ENCODE measurements at regions not wholly inside any gene's neighbourhood (a gene's known extent, or its start where the extent isn't known, plus 50 kb on each side); places are given as distances from the start of the nearest gene placed in this dataset.

DNA sequence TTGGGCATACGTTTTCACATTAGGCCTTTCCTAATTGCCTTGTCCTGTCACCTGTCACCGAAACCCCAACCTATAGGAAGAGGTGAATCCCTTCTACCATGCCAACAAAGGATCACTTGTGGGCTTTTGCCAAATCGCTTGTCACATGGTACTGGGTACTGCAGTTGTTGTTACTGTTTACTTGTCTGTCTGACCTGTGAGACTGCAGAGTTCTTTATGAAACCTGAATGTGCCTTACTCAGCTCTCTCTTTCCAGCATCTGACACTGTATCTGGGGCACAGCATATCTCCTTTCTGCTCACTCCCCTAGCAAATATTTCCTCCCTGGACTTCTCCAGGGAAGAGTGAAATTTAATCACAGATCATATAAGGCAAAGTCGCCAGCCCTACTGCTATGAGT lies 1272.4 kb downstream of the CDH8 start:
- Histone ChIP-seq H3K27me3 (ENCODE audit: insufficient read depth, low read length) (no peaks in the 10 kb centered on the region), H3K4me3 (ENCODE audit: low read length in 2 of 2) (no peak overlapping the region), H3K4me1 (ENCODE audit: insufficient read depth, low read length) (no peaks in the 10 kb centered on the region), H3K36me3 (ENCODE audit: insufficient read depth, low read length) (no peaks in the 10 kb centered on the region), H3K9me3 (ENCODE audit: control insufficient read depth in 1 of 2, low read length in 2 of 2) (no peaks in the 10 kb centered on the region), H3K27ac (ENCODE audit: low read depth, low read length) (no peak overlapping the region)
- intact Hi-C loops (cut with micrococcal nuclease), result no loop called here
- ChIA-PET CTCF (ENCODE audit: partially characterized antibody) (no interaction called here), POLR2A (ENCODE audit: partially characterized antibody) (no interaction called here)
- DNase-seq, result no peak
- Mint-ChIP-seq H3K36me3 (no peaks in the 10 kb centered on the region), H3K27ac (no peak overlapping the region), H3K4me3 (no peak overlapping the region), H3K9me3 (peaks cover 4 to 39% (median 20%) of the 10 kb centered on the region in 8 donors), H3K4me1 (no peaks in the 10 kb centered on the region), H3K27me3 (no peaks in the 10 kb centered on the region)

DNA sequence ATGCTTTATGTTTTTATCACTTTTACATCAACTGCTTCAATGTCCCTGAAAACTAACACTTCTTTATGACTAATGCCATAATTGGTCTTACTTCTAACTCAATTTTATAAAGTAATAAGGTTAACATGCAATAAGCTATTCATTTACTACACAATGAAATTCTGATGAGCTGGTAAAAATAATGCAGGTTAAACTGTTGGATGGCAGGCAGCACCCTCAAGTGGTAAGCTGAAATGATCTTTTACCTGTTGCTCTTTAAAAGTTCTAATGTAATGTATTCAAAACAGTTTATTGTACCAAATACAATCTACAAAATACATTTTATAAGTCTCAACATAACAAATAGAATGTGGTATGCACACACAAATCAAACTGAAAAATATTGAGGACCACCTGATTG lies 1280.3 kb downstream of the CDH8 start:
- peaks cover 0 to 11% (median 5%) of the 10 kb centered on the region in 8 donors for H3K9me3 Mint-ChIP-seq
- Histone ChIP-seq H3K4me1 (ENCODE audit: insufficient read depth, low read length) (no peaks in the 10 kb centered on the region), H3K27me3 (ENCODE audit: insufficient read depth, low read length) (no peaks in the 10 kb centered on the region), H3K36me3 (ENCODE audit: insufficient read depth, low read length) (no peaks in the 10 kb centered on the region), H3K27ac (ENCODE audit: low read depth, low read length) (no peak overlapping the region), H3K4me3 (ENCODE audit: low read length in 2 of 2) (no peak overlapping the region), H3K9me3 (ENCODE audit: control insufficient read depth in 1 of 2, low read length in 2 of 2) (no peaks in the 10 kb centered on the region)
- H3K4me1 Mint-ChIP-seq, result no peaks in the 10 kb centered on the region
- ChIA-PET POLR2A (ENCODE audit: partially characterized antibody) (no interaction called here), CTCF (ENCODE audit: partially characterized antibody) (no interaction called here)
- H3K27ac Mint-ChIP-seq, result no peak overlapping the region
- DNase-seq, result no peak
- no peaks in the 10 kb centered on the region for H3K36me3 Mint-ChIP-seq
- intact Hi-C loops (cut with micrococcal nuclease), result no loop called here
- H3K4me3 Mint-ChIP-seq, result no peak overlapping the region
- no peaks in the 10 kb centered on the region for H3K27me3 Mint-ChIP-seq

DNA sequence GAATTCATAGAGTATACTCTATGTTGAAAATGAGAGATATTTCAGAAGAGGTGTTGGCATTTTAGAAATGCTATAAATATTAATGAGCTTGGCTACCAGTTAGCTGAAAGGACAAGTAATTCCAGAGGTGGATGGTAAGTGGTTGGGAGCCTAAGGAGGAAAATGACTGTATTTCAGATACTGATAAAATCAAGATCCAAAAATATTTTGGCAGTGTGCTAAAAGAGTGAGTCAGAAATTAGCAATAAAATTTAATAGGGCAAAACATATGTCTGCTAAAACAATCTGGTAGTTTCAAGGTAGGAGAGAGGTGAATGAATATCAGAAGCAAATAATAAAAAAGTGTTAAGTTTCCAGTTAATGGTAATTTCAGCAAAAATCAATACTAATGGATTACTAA lies 1287.9 kb downstream of the CDH8 start:
- Mint-ChIP-seq H3K36me3 (no peaks in the 10 kb centered on the region), H3K27me3 (no peaks in the 10 kb centered on the region), H3K9me3 (peaks cover 0 to 39% (median 30%) of the 10 kb centered on the region in 8 donors), H3K27ac (no peak overlapping the region), H3K4me1 (no peaks in the 10 kb centered on the region), H3K4me3 (no peak overlapping the region)
- CTCF ChIA-PET (ENCODE audit: partially characterized antibody), result no interaction called here
- no peak overlapping the region for H3K27ac ChIP-seq (ENCODE audit: low read depth, low read length)
- POLR2A ChIA-PET (ENCODE audit: partially characterized antibody), result no interaction called here
- no peak for DNase-seq
- intact Hi-C loops (cut with micrococcal nuclease), result no loop called here
- H3K4me3 ChIP-seq (ENCODE audit: low read length in 2 of 2), result no peak overlapping the region
- H3K9me3 ChIP-seq (ENCODE audit: control insufficient read depth in 1 of 2, low read length in 2 of 2), result peaks cover 0 to 3% of the 10 kb centered on the region in 2 donors
- H3K27me3 ChIP-seq (ENCODE audit: insufficient read depth, low read length), result no peaks in the 10 kb centered on the region
- H3K36me3 ChIP-seq (ENCODE audit: insufficient read depth, low read length), result no peaks in the 10 kb centered on the region
- no peaks in the 10 kb centered on the region for H3K4me1 ChIP-seq (ENCODE audit: insufficient read depth, low read length)

DNA sequence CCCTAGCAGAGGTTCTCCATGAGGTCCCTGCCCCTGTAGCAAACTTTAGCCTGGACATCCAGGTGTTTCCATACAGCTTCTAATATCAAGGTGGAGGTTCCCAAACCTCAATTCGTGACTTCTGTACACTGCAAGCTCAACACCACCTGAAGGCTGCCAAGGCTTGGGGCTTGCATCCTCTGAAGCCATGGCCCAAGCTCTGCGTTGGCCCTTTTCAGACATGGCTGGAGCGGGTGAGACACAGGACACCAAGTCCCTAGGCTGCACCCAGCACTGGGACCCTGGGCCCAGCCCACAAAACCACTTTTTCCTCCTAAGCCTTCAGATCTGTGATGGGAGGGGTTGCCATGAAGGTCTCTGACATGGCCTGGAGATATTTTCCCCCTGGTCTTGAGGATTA lies 1292.0 kb downstream of the CDH8 start:
- H3K27ac ChIP-seq (ENCODE audit: low read depth, low read length), result no peak overlapping the region
- Mint-ChIP-seq H3K4me1 (no peaks in the 10 kb centered on the region), H3K27ac (no peak overlapping the region), H3K36me3 (no peaks in the 10 kb centered on the region), H3K9me3 (peaks cover 0 to 49% (median 33%) of the 10 kb centered on the region in 8 donors), H3K27me3 (no peaks in the 10 kb centered on the region), H3K4me3 (no peak overlapping the region)
- no peak for DNase-seq
- no peaks in the 10 kb centered on the region for H3K27me3 ChIP-seq (ENCODE audit: insufficient read depth, low read length)
- POLR2A ChIA-PET (ENCODE audit: partially characterized antibody), result no interaction called here
- no peaks in the 10 kb centered on the region for H3K4me1 ChIP-seq (ENCODE audit: insufficient read depth, low read length)
- CTCF ChIA-PET (ENCODE audit: partially characterized antibody), result no interaction called here
- H3K4me3 ChIP-seq (ENCODE audit: low read length in 2 of 2), result no peak overlapping the region
- peaks cover 0 to under 1% of the 10 kb centered on the region in 2 donors for H3K9me3 ChIP-seq (ENCODE audit: control insufficient read depth in 1 of 2, low read length in 2 of 2)
- intact Hi-C loops (cut with micrococcal nuclease), result no loop called here
- H3K36me3 ChIP-seq (ENCODE audit: insufficient read depth, low read length), result no peaks in the 10 kb centered on the region

DNA sequence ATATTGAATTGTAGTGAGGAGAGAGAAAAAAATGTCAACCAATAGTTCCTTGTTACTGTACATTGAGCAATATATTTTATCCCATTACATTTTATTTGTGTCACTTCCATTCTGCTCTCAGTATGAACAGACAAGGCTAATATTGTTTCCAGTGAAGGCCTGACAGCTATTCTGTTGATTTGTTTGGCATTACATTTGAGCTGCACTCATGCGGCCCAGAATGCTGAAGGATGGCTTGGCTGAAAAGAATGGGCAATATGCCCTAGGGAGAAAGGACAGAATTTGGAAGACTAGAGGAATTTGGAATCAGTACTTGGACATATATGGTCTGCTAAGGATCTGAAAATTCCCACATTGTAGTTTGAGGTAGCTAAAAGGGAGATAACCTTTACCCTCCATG lies 1294.4 kb downstream of the CDH8 start:
- CTCF ChIA-PET (ENCODE audit: partially characterized antibody), result no interaction called here
- Histone ChIP-seq H3K36me3 (ENCODE audit: insufficient read depth, low read length) (no peaks in the 10 kb centered on the region), H3K4me1 (ENCODE audit: insufficient read depth, low read length) (no peaks in the 10 kb centered on the region), H3K9me3 (ENCODE audit: control insufficient read depth in 1 of 2, low read length in 2 of 2) (no peaks in the 10 kb centered on the region), H3K27ac (ENCODE audit: low read depth, low read length) (no peak overlapping the region), H3K27me3 (ENCODE audit: insufficient read depth, low read length) (no peaks in the 10 kb centered on the region), H3K4me3 (ENCODE audit: low read length in 2 of 2) (no peak overlapping the region)
- Mint-ChIP-seq H3K27me3 (no peaks in the 10 kb centered on the region), H3K36me3 (no peaks in the 10 kb centered on the region), H3K4me3 (no peak overlapping the region), H3K9me3 (peaks cover 0 to 41% (median 23%) of the 10 kb centered on the region in 8 donors), H3K27ac (no peak overlapping the region), H3K4me1 (no peaks in the 10 kb centered on the region)
- intact Hi-C loops (cut with micrococcal nuclease), result no loop called here
- no peak for DNase-seq
- POLR2A ChIA-PET (ENCODE audit: partially characterized antibody), result no interaction called here

DNA sequence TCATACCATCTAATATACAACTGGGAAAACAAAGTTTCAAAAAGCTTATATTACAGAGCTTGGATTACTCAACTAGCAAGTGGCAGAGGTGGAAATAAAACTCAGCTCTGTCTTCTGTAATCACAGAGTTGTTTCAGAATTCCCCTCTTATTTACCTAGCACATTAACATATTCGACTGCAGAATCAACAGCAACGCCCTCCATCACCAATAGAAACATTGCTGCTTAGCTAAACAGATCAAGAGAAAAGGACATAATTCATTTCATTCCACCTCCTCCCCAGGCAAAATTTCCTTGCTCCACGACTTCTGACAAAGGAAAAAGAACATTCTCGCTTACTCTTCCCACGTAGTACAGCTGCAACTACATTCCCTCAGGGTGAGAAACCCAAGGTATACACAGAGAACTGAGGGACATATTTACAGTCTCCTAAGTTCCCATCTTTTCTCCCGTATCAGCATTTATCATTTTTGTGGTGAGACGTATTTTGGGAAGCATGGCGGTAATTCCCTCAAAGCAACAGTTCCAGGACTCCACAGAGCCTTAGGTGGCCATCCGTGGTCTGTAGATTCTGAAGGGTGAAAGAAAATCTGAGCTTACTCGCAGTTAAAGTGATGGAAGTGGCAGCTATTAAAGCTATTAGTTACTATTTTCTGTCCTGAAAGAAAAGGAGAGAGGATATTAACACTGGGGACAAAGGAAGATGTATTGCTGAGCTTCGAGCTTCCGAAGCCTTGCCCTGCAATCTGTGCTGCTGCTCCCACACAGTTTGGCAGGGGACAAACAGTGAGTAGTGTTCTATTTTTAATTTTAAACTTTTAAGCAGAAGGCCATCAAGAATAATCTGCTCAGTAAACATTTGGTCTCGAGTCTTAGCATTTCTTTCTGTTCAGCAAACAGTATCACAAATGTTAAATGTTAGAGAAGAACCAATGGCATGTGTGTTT lies 1296.2 kb downstream of the CDH8 start:
- POLR2A ChIA-PET (ENCODE audit: partially characterized antibody), result no interaction called here
- no peaks in the 10 kb centered on the region for H3K4me1 ChIP-seq (ENCODE audit: insufficient read depth, low read length)
- intact Hi-C loops (cut with micrococcal nuclease), result no loop called here
- Mint-ChIP-seq H3K4me3 (no peak overlapping the region), H3K36me3 (no peaks in the 10 kb centered on the region), H3K27ac (no peak overlapping the region), H3K27me3 (no peaks in the 10 kb centered on the region), H3K9me3 (peaks cover 0 to 37% (median 29%) of the 10 kb centered on the region in 8 donors), H3K4me1 (no peaks in the 10 kb centered on the region)
- no peaks in the 10 kb centered on the region for H3K27me3 ChIP-seq (ENCODE audit: insufficient read depth, low read length)
- no peak for DNase-seq
- H3K4me3 ChIP-seq (ENCODE audit: low read length in 2 of 2), result no peak overlapping the region
- H3K9me3 ChIP-seq (ENCODE audit: control insufficient read depth in 1 of 2, low read length in 2 of 2), result no peaks in the 10 kb centered on the region
- CTCF ChIA-PET (ENCODE audit: partially characterized antibody), result no interaction called here
- H3K27ac ChIP-seq (ENCODE audit: low read depth, low read length), result no peak overlapping the region
- H3K36me3 ChIP-seq (ENCODE audit: insufficient read depth, low read length), result no peaks in the 10 kb centered on the region

DNA sequence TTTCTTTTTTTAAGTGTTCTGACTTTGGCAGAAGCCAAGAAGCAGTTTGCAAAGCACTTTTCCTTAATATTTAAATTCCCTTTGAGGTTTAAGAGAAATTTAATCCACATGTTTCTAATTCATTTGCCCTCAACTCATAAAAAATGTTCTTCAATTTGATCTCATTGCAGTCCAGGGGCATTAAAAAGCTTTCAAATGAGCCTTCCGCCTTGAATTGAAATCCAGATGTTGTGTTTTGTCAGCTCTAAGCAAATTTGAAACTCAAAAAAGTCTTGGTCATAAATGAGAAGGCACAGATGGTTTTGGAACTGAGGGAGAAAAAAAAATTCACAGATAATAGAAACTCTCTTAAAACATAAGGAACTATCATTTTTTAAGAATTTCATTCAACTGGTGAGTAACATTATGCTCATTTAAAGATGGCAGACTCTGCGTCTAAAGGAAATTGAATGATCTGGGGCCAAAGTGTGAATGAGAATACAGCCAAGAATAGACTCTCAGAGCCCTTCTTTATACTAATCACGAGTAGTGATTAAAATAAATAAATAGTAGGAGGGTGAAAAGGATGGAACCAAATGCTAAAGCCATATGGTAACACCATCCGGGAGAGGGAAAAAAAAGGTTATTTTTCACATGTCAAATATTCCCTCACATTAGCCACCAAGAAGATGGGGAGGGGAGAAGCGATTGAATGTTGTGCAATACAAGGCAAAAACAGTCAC lies 1304.7 kb downstream of the CDH8 start:
- H3K27ac ChIP-seq (ENCODE audit: low read depth, low read length), result no peak overlapping the region
- H3K36me3 ChIP-seq (ENCODE audit: insufficient read depth, low read length), result no peaks in the 10 kb centered on the region
- DNase-seq, result no peak
- Mint-ChIP-seq H3K27me3 (no peaks in the 10 kb centered on the region), H3K9me3 (peaks cover 2 to 47% (median 32%) of the 10 kb centered on the region in 8 donors), H3K36me3 (no peaks in the 10 kb centered on the region), H3K27ac (no peak overlapping the region), H3K4me1 (no peaks in the 10 kb centered on the region), H3K4me3 (no peak overlapping the region)
- no peaks in the 10 kb centered on the region for H3K27me3 ChIP-seq (ENCODE audit: insufficient read depth, low read length)
- ChIA-PET POLR2A (ENCODE audit: partially characterized antibody) (no interaction called here), CTCF (ENCODE audit: partially characterized antibody) (no interaction called here)
- intact Hi-C loops (cut with micrococcal nuclease), result no loop called here
- H3K9me3 ChIP-seq (ENCODE audit: control insufficient read depth in 1 of 2, low read length in 2 of 2), result no peaks in the 10 kb centered on the region
- H3K4me3 ChIP-seq (ENCODE audit: low read length in 2 of 2), result no peak overlapping the region
- no peaks in the 10 kb centered on the region for H3K4me1 ChIP-seq (ENCODE audit: insufficient read depth, low read length)

All from CD4-positive, alpha-beta memory T cell (primary cell).